Body of pancreas (tissue), 4 donors: ENCODE measurements at regions not wholly inside any gene's neighbourhood (a gene's known extent, or its start where the extent isn't known, plus 50 kb on each side); places are given as distances from the start of the nearest gene placed in this dataset.

Experiments used
- ATAC-seq: fragments of 150-250 bp; one replicate; pipeline ENCODE4 v1.9.1; 2016
- DNase-seq, 4 donors: peaks; one replicate each; pipeline ENCODE4 v3.0.0-alpha.2; 2019
- H3K27ac ChIP-seq, 4 donors: fragments of 200-600 bp; sonication (generic); 1 replicate in 3 of 4; 2 replicates in 1 of 4; pipeline versions ENCODE4 v1.5.1 to v1.6.1; 2016 to 2019; ENCODE audit warnings: mild to moderate bottlenecking in 1 of 4, mixed read lengths in 1 of 4, moderate library complexity in 1 of 4
- H3K27me3 ChIP-seq, 2 donors: fragments of 200-600 bp; sonication (generic); one replicate each; pipeline ENCODE4 v1.6.0; 2016; ENCODE audit warnings: mild to moderate bottlenecking in 1 of 2
- H3K36me3 ChIP-seq, 2 donors: fragments of 200-600 bp; sonication (generic); replicated peaks in 1 of 2; 2 replicates each; pipeline ENCODE4 v1.5.1; 2016; ENCODE audit warnings: low read depth in 2 of 2; ENCODE audit not compliant: insufficient read depth in 1 of 2
- H3K4me1 ChIP-seq: fragments of 200-600 bp; sonication (generic); one replicate; pipeline ENCODE4 v1.6.0; 2016
- H3K4me3 ChIP-seq, 2 donors: fragments of 200-600 bp; sonication (generic); 1 replicate in 1 of 2; 2 replicates in 1 of 2; pipeline ENCODE4 v1.5.1; 2016 to 2019
- H3K9me3 ChIP-seq, 3 donors: fragments of 200-600 bp; sonication (generic); 1 replicate in 2 of 3; 2 replicates in 1 of 3; pipeline ENCODE4 v1.5.1; 2016
- CTCF ChIP-seq, 7 experiments: fragments of 450-650 bp in 4 of 7; fragments of 200-600 bp in 3 of 7; sonication (generic) in 3 of 7; IDR thresholded peaks; one replicate each; pipeline ENCODE4 v1.5.1; 2016 to 2019; ENCODE audit warnings: antibody characterized with exemption in 7 of 7
- POLR2A ChIP-seq, 3 donors: fragments of 450-650 bp; IDR thresholded peaks; one replicate each; pipeline ENCODE4 v1.6.1; 2016; ENCODE audit warnings: antibody characterized with exemption in 3 of 3, mild to moderate bottlenecking in 2 of 3
- WGBS, 2 donors: methylation state at CpG; one replicate each; pipeline ENCODE4 v1.1.5; 2017; 5-methylcytosine and 5-hydroxymethylcytosine counted together
- intact Hi-C: fragments of 100-400 bp; cut with DNase I; formaldehyde crosslinking; loops from one replicate; pipeline ENCODE4 v1.15.1; 2023

GRCh38 chr10:7008645-7009044 lies 402.2 kb downstream of the SFMBT2 start:
- Histone ChIP-seq H3K4me3 (no peak overlapping the region), H3K27me3 (no peaks in the 10 kb centered on the region), H3K36me3 (no peaks in the 10 kb centered on the region), H3K9me3 (no peaks in the 10 kb centered on the region), H3K4me1 (no peaks in the 10 kb centered on the region), H3K27ac (no peak overlapping the region)
- no peak for ATAC-seq
- no peak for DNase-seq
- WGBS, 2 donors = 60 to 70% methylated on average over 2 of the region's 2 CpGs
- intact Hi-C loops = no loop called here
- no peak for TF ChIP-seq POLR2A (IDR thresholded peaks at IDR 0.05)

GRCh38 chr10:7007600-7008190 lies 403.1 kb downstream of the SFMBT2 start:
- H3K4me3 ChIP-seq = no peak overlapping the region

GRCh38 chr10:7006566-7006965 lies 404.3 kb downstream of the SFMBT2 start:
- no peaks in the 10 kb centered on the region for H3K27me3 ChIP-seq

More at GRCh38 chr10:7007600-7008190, 403.1 kb downstream of the SFMBT2 start:
- Histone ChIP-seq H3K27ac (no peak overlapping the region), H3K27me3 (no peaks in the 10 kb centered on the region), H3K4me1 (no peaks in the 10 kb centered on the region), H3K36me3 (no peaks in the 10 kb centered on the region), H3K9me3 (no peaks in the 10 kb centered on the region)
- DNase-seq = no peak
- no peak for ATAC-seq
- intact Hi-C loops = no loop called here
- 71 to 79% methylated on average over 8 of the region's 8 CpGs for whole genome bisulfite sequencing, 2 donors
- TF ChIP-seq CTCF (IDR thresholded peaks at IDR 0.05) = no peak
- no peak for TF ChIP-seq POLR2A (IDR thresholded peaks at IDR 0.05)

GRCh38 chr10:7003831-7004395 lies 406.9 kb downstream of the SFMBT2 start:
- no peaks in the 10 kb centered on the region for H3K4me1 ChIP-seq
- DNase-seq (no peak), ATAC-seq (no peak)
- no peaks in the 10 kb centered on the region for H3K36me3 ChIP-seq
- no peaks in the 10 kb centered on the region for H3K27me3 ChIP-seq
- H3K9me3 ChIP-seq = no peaks in the 10 kb centered on the region
- 41 to 60% methylated on average over 4 of the region's 4 CpGs for WGBS, 2 donors
- H3K27ac ChIP-seq = no peak overlapping the region
- intact Hi-C loops = no loop called here
- no peak overlapping the region for H3K4me3 ChIP-seq
- no peak for TF ChIP-seq POLR2A (IDR thresholded peaks at IDR 0.05)
- no peak for TF ChIP-seq CTCF (IDR thresholded peaks at IDR 0.05)

More at GRCh38 chr10:7006566-7006965, 404.3 kb downstream of the SFMBT2 start:
- intact Hi-C loops = no loop called here
- Histone ChIP-seq H3K4me3 (no peak overlapping the region), H3K9me3 (no peaks in the 10 kb centered on the region), H3K4me1 (no peaks in the 10 kb centered on the region), H3K36me3 (no peaks in the 10 kb centered on the region), H3K27ac (no peak overlapping the region)
- no peak for ATAC-seq
- 31 to 33% methylated on average over 2 of the region's 2 CpGs for WGBS, 2 donors
- no peak for DNase-seq
- TF ChIP-seq CTCF (IDR thresholded peaks at IDR 0.05) (no peak), POLR2A (IDR thresholded peaks at IDR 0.05) (no peak)

GRCh38 chr10:7000061-7000460 lies 410.8 kb downstream of the SFMBT2 start:
- intact Hi-C loops = no loop called here
- Histone ChIP-seq H3K4me3 (no peak overlapping the region), H3K4me1 (no peaks in the 10 kb centered on the region), H3K9me3 (no peaks in the 10 kb centered on the region), H3K27ac (no peak overlapping the region), H3K27me3 (no peaks in the 10 kb centered on the region), H3K36me3 (no peaks in the 10 kb centered on the region)
- no peak for ATAC-seq
- DNase-seq = no peak
- WGBS, 2 donors = 76 to 82% methylated on average over 4 of the region's 4 CpGs
- TF ChIP-seq CTCF (IDR thresholded peaks at IDR 0.05) = no peak
- no peak for TF ChIP-seq POLR2A (IDR thresholded peaks at IDR 0.05)
